Activated T-cell treated with anti-CD3 and anti-CD28 coated beads for 1 hour (primary cell): ENCODE measurements at regions not wholly inside any gene's neighbourhood (a gene's known extent, or its start where the extent isn't known, plus 50 kb on each side); places are given as distances from the start of the nearest gene placed in this dataset.
A peak's percentile ranks its signal among the peaks of the same experiment; 100 is the strongest.
"Not testable (repeated sequence)": the region's sequence is repeated elsewhere in the genome, so short reads cannot be mapped to it uniquely, and the experiment has no call there.

Source experiments
- DNase-seq: peaks from one replicate; pipeline ENCODE4 v3.0.0-alpha.2; 2020; ENCODE audit warnings: low read depth

DNA sequence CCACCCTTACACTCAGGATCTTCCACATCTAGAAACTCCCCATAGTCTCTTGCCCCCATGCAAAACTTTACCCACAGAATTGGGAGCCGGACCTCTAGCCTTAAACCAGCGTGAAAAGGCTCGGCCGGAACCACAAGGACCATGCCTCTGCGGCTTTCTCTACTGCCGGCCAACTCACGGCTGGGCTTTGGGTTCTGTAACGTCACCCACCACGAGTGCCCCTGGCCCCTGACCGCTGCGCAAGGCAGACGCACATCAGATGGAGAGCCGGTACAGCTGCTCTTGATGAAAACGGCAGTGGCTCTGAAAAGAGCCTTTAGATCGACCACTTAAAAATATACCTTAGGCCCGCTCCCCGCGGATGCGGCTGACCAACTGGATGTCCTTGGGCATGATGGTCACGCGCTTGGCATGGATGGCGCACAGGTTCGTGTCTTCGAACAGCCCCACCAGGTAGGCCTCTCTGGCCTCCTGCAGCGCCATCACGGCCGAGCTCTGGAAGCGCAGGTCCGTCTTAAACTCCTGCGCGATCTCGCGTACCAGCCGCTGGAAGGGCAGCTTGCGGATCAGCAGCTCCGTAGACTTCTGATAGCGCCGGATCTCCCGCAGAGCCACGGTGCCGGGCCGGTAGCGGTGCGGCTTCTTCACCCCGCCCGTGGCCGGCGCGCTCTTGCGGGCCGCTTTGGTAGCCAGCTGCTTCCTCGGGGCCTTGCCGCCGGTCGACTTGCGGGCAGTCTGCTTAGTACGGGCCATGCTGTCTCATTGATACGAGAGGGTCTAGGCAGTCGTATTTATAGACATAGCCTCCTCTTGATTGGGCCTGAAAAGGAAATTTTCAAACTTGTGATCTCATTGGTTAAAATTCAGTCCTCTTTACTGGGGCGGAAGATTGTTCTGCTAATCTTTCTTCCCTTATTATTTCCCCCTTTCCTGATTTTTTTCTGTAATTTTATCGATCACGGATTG, 66.3 kb downstream of the FAM72C start:
- peak; percentile 0 for DNase-seq

DNA sequence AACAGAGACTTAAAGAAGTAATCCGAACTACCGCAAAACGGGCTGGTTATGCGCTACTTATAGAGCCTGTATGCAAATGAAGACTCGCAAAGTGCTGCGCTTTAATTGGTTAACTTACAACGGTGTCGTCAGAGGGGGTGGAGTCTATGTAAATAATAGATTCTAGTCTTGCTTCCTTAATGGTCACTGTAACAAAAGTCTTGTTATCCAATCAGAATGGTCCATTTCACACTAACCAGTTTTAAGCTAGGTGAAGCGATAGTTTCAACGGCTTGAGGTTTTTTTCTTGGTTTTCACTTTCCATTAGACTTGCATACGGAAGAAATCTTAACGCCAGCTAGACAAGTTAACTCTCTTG, 67.2 kb downstream of the FAM72C start:
- DNase-seq, result not testable (repeated sequence)

DNA sequence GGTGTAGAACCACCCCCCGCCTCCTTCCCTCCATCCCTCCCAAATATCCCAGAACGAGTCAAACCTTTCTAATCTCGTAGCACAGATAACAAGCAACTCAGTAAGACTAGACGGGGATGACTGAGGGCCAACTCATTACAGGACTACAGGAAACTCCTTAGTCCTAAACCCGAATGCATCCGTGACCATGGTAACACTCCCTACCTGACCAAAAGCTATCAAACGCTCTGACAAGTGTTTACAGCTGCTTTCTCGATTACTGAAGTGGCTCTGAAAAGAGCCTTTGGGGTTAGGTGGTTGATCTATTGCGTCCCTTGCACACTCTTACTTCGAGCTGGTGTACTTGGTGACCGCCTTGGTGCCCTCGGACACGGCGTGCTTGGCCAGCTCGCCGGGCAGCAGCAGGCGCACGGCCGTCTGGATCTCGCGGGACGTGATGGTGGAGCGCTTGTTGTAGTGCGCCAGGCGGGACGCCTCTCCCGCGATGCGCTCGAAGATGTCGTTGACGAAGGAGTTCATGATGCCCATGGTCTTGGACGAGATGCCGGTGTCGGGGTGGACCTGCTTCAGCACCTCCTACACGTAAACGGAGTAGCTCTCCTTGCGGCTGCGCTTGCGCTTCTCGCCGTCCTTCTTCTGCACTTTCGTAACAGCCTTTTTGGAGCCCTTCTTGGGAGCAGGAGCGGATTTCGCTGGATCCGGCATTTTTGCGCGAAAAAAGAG, 67.7 kb downstream of the FAM72C start:
- DNase-seq, result not testable (repeated sequence)

DNA sequence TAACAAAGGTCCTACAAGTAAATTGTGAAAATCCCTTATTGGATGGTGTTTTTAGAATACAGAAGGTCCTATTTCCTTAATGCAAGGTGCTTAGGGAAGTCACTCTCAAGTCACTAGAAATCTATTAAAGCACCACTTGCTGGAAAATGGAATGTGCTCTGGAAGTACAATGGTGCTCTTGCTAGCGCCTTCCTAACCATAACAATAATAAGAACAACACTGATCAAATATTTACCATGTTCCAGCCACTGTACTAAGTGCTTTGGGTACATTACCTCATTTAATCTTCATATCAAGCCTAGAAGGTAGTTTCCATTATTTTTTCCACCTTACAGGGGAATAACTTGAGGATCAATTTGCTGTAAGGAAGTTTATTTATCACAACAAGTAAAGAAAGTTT, 75.4 kb downstream of the FAM72C start:
- DNase-seq, result not testable (repeated sequence)

DNA sequence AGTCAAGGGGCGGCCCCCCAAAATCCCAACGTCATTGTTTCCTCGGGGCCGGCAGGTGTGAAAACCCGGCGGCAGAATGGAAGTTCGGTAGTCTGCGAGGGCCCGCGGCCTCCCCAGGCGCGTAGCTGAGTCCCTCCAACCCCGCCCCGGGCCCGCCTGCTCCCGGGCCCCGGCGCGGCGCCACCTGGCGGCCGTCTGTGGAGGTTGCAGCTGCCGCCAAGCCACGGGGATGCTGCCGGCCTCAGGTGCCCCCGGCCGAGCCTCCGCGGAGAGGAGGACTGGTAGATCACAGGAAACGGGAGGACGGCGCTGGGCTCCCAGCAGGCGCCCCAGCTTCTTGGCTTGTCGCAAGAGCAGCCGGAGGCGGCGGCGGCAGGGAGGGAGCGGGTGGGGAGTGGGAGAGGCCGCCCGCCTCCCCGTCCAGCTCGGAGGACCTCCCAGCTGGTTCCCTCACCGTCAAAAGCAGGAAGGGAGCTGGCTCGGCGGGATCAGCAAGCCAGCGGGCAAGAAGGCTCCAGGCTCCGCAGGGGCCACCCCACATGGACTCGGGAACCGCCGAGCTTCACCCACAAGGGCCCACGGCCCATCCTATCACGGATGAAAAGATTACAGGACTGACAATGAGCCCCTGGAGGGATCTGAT, 86.7 kb downstream of the FAM72C start:
- DNase-seq, result peak; percentile 35

DNA sequence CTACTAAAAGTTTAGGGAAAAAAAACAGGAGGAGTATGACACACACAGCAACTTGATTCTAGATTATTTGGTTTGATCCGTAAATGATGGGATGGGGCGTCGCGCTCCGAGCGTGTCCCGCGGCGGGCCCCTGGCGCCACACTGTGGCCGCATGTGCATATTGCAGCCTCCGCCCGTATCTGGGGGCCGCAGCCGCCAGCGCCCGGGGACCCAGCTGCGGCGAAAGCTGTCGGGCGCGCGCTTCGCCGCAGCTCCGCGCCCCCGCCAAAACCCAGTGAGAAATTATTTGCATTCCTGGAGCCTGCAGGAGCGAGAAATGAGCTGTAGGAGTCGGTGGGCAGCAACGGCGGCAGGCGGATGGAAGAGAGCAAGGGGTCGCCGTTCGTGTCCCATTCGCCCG, 87.3 kb downstream of the FAM72C start:
- DNase-seq, result peak; percentile 24

DNA sequence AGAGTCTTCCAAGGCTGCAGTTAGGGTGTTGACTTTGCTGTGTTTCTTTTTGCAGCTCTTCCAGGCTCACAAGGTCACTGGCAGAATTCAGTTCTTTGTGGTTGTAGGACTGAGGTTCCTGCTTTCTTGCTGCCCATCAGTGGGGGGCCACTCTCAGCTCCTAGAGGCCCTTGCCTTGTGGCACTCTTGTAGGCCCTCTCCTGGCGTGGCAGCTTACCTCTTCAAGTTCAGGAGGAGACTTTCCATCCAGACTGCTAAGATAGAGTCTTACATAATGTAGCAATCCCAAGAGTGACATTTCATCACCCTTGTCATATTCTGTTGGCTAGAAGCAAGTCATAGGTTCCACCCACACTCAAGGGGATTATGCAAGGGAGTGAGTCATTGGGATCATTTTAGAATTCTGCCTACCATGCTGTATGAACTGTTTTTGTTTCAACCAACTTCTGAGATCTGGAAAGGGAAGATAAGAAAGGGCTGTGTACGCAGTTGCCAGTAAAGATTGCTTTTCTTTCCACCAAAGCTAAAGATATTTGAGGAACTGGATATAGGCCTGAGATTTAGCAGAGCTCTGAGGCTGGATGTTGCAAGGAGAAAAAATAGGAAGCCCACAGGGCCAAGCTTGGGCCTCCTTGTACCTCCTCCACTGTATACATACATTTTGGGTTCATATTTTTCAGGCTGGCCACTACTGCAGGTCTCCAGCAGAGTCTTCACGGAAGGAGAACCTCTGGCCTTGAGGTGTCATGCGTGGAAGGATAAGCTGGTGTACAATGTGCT, 91.8 kb downstream of the FAM72C start:
- not testable (repeated sequence) for DNase-seq

DNA sequence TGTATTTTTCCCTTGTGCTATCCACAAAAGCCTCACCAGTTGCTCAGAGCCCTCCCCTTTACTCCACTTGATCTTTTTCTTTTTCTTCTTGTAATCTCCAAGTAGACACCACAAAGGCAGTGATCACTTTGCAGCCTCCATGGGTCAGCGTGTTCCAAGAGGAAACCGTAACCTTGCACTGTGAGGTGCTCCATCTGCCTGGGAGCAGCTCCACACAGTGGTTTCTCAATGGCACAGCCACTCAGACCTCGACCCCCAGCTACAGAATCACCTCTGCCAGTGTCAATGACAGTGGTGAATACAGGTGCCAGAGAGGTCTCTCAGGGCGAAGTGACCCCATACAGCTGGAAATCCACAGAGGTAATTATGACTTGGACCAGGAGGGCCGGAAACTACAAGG, 95.8 kb downstream of the FAM72C start:
- not testable (repeated sequence) for DNase-seq

DNA sequence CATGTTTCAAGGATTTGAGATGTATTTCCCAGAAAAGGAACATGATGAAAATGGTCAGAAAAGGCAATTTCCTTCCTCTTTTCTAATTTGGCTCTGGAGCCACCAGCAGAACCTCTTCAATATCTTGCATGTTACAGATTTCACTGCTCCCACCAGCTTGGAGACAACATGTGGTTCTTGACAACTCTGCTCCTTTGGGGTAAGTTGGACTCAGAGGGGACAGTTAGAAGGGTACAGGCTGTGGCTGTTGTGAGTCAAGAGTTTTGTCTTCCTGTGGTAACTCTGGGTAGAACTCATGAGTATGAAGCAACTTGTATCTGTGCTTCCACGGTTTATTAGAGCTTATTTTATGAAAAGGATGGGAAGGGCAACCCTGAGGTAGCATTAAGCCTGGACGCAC, 97.2 kb downstream of the FAM72C start:
- DNase-seq, result not testable (repeated sequence)

DNA sequence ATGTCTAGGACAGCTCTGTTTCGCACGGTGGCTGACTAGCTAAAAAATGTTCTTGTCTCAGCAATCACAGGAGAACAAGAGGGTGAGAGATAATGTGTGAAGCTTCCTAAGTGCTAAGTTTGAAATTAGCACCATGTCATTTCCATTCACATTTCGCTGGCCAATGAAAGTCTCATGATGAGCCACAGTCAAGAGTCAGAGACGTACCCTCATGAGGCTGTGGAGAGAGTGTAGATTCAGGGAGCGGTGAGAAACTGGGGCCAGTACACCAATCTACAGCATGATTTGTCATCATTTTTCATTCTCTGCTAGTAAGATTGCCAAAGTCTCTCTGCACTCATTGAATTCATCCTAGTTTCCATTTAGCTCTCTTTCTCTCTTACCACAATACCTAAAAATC, 98.1 kb downstream of the FAM72C start:
- not testable (repeated sequence) for DNase-seq

DNA sequence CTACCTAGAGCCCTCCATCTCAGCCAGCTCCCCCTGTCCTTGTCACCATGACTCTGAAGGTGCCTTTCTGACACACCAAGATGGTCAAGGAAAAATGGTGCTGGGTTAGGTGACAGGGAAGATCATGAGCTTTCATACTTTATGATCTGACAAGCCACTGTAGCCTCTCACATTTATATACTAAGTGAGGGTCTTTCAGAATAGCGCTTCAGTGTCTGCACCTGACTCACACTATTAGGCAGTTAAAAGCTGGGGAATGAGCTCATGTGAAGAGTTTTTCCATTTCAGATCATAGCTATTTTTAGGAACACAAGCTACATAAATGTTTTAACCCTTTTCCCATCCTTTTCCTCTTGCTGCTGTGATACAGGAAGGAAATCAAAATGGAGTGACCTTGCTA, 101.4 kb downstream of the FAM72C start:
- DNase-seq, result not testable (repeated sequence)

DNA sequence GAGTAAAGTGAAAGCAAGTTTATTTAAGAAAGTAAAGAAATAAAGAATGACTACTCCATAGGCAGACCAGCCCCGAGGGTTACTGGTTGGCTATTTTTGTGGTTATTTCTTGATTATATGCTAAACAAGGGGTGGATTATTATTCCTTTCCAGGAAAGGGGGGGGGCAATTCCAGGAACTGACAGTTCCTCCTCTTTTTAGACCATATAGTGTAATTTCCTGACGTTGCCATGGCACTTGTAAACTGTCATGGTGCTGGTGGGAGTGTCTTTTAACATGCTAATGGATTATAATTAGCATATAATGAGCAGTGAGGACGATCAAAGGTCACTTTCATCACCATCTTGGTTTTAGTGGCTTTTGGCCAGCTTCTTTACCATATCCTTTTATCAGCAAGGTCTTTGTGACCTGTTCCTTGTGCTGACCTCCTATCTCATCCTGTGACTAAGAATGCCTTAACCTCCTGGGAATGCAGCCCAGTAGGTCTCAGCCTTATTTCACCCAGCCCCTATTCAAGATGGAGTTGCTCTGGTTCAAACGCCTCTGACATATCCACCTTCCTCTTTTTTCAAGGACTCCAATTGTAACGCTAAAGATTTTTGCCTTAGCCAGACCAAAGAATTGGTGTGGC, 104.1 kb downstream of the FAM72C start:
- DNase-seq, result not testable (repeated sequence)

DNA sequence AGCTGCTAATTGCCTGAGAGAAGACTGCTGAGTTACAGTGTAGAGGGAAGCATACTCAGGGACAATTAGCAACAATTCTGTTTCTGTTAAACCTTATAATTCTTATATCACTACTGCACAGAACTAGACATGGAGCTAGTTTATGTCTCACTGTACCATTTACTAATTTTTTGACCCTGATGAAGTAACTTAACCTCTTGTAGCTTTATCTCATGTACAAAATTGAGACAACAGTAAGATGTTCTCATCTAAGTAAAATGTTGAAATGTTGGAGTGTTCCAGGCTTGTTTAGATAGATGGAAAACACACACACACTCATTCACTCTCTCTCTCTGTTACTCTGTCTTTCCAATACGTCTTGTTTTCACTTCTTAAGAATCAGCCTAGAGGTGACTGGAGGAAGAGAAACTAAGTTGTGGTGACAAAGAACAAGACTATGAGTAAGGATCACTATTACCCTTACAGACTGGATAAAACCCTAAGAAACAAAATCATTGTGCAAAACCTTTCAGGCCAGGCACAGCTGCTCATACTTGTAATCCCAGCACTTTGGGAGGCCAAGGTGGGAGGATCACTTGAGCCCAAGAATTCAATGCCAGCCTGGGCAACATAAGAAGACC, 107.8 kb downstream of the FAM72C start:
- not testable (repeated sequence) for DNase-seq

DNA sequence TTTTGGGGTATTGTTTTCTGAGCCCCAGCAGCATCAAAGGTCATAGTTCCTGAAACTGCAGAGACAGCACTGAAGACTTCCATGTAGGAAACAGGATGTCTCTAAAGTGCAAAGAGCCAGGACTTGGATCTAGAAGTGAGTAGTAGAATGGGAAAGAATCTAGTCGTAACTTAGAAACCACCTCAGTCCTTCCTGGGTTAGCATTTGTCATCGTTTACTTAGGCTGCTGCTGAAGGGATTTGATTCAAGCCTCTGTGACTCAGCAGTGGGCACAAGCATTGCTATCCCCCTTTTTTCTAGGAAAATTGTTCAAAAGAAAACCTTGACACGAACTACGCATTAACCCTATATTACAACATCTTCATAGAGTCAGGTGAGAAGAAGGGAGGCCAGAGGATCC, 109.1 kb downstream of the FAM72C start:
- not testable (repeated sequence) for DNase-seq

DNA sequence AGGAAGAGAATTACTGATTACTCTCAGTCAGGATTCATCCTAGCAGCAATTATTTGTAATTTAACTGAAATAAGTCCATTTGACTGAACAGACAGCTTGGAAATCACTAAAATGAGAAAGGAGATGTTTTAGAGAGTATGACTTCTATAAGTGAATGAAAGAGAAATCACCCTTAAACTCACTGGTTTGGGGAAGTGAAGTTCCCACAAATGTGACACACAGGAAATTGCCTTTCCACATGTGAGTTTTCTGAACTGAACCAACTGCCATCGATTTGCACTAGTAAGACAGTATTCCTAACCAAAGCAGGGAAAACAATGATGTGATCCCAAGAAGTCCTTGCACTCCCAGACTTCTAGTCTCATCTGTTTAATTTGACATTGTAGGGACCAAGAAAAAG, 110.5 kb downstream of the FAM72C start:
- not testable (repeated sequence) for DNase-seq

DNA sequence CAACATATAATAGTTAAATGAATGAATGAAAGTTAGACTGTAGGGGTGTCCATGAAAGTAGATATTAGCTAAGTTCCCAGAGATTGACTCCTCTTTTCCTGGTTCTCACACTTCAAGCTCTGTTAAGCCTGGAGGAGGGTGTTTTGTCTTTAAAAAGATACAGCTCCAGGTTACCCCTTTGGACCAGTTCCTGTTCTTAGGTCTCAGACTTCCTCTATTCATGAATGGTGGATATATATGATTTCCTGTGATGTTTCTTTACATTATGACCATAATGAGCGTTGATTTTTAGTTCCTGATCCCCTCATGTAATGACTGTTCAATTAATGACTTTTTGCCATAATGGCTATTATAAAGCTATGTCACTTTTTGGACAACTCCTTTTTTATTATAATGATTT, 115.9 kb downstream of the FAM72C start:
- not testable (repeated sequence) for DNase-seq

DNA sequence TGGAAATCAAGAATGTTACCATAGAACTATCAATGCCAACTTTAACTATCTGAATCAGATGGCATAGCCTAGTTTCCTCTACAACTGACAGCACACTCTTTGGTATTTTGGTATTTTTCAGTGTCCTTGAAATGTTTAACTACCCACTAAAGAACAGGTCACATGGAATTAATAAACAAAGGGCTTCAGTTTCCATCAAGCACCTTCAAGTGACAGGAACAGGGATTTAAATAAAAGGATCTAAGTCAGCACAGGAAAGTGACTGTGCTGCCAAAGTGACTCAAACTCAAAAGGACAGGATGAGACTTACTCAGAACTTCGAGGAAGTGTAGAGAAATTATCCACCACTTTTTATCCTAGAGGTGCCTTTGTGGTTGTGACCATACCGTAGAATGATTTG, 117.7 kb downstream of the FAM72C start:
- DNase-seq, result not testable (repeated sequence)

DNA sequence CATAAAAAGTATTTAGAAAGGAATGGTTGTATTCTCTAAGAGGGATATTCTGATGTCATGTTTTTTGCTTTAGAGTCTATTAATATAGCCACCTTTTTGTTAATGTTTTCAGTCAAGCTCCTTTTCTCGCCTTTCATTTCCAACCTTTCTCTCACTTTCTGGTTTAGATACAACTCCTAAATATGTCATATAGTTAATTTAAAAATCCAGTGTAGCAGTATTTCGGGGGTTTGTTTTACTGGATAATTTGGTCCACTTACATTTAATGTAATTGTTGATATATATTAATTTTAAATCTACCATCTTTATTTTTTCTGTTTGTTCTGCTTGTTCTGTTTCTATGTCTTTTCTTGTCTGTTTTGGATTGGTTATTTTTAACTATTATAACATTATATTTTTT, 121.1 kb downstream of the FAM72C start:
- DNase-seq, result not testable (repeated sequence)

DNA sequence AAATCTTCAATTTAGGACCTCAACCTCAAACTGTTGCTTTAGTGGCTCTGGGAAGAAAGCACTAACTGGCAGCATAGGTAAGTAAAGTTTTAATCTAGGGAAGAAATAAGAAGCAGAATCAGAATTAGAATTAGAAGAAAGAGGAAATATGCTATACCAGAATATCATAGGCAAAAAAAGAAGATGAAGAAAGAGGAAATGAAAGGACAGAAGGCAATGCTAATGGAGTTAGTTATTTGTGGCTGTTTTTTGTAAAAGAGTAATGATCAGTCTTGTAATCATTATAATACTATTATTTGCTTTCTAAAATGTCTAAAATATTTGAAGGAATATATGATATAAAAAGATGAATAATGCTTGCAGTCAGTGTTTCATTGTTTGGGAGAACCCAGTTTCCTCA, 122.9 kb downstream of the FAM72C start:
- DNase-seq, result not testable (repeated sequence)

DNA sequence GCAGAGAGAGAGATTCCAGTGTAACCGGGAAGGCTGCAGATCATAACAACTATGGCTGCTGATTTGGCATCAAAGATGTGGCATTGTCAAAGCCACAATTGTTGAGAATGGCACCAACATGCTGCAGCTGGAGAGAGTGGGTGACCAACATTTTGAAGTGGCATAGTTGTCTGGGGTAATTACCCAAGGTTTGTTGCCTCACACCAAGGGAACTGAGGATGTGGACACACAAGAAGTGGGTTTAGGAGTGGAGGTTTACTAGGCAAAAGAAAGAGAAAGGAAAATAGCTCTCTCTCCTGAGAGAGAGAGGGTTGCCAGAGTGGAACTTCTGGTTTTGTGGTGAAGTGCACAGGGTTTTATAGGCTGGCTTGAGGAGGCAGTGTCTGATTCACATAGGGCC, 126.6 kb downstream of the FAM72C start:
- not testable (repeated sequence) for DNase-seq

DNA sequence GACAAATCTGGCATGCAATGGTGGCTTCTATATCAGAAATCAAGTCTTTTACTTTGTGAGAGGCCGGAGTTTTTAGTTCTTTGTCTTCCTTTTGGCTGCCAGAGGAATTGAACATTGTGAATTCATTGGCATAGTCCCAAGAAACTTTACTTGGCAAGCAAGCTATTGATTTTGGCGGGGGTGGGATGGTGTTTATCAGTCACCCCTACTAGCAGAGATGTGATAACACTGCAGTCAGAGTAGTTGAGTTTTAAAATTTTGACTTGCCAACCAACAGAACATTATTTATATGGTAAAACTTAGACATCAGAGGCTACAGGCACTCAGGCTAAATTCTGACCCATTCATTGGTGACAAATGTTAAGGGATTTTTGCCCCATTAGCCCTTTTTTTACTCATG, 129.7 kb downstream of the FAM72C start:
- not testable (repeated sequence) for DNase-seq
